ENCODE measurements at regions not wholly inside any gene's neighbourhood (a gene's known extent, or its start where the extent isn't known, plus 50 kb on each side); places are given as distances from the start of the nearest gene placed in this dataset.

- ChIA-PET CTCF (ENCODE audit: partially characterized antibody) (no interaction called here), POLR2A (ENCODE audit: partially characterized antibody) (interaction anchor here (0.6 kb wide), 1 partner anchor 11 kb away, joined by 4 read pairs; no protein-coding TSS in a partner anchor)
- H2AK5ac ChIP-seq (ENCODE audit: low read depth, low read length), result no peak overlapping the region
- no peak overlapping the region for H3K4ac ChIP-seq (replicated peaks; ENCODE audit: insufficient read length, low read depth, low read length)
- H2BK15ac ChIP-seq (ENCODE audit: low read length), result no peak overlapping the region
- H4K5ac ChIP-seq (ENCODE audit: insufficient read length, low read depth, low read length), result no peak overlapping the region
- H2BK120ac ChIP-seq (replicated peaks; ENCODE audit: low read depth, low read length), result no peak overlapping the region
- no peaks in the 10 kb centered on the region for H3K36me3 ChIP-seq (ENCODE audit: control insufficient read depth in 2 of 4, insufficient read depth in 4 of 4, low read length in 3 of 4)
- no peak for TF ChIP-seq TEAD4 (IDR thresholded peaks at IDR 0.05; ENCODE audit: low read depth, low read length)
- no peak for TF ChIP-seq BRCA1 (IDR thresholded peaks at IDR 0.05; ENCODE audit: low read depth, low read length)
- no peak for TF ChIP-seq GTF2F1 (IDR thresholded peaks at IDR 0.05; ENCODE audit: borderline replicate concordance, low read depth, low read length)
- TF ChIP-seq RAD21 (IDR thresholded peaks at IDR 0.05 in 1 of 2, conservative IDR thresholded peaks at IDR 0.05 in 1 of 2; ENCODE audit: low read depth in 2 of 2, low read length in 2 of 2), result no peak
- no peak for TF ChIP-seq RXRA (IDR thresholded peaks at IDR 0.05; ENCODE audit: insufficient read depth, low read depth, low read length)
- no peak overlapping the region for H2BK5ac ChIP-seq (ENCODE audit: low read depth, low read length)
- no peak overlapping the region for H2BK20ac ChIP-seq (ENCODE audit: low read length)
- H2AFZ ChIP-seq (ENCODE audit: low read length), result no peak overlapping the region
- no peak for FAIRE-seq
- H3K9ac ChIP-seq (replicated peaks in 1 of 4; ENCODE audit: extremely low read depth in 1 of 4, low read depth in 3 of 4, low read length in 3 of 4), result no peak overlapping the region
- H4K8ac ChIP-seq (ENCODE audit: extremely low read depth, insufficient read depth, low read length), result no peak overlapping the region
- H3K23ac ChIP-seq (ENCODE audit: insufficient read length), result no peak overlapping the region
- H3K4me2 ChIP-seq (ENCODE audit: insufficient read depth in 1 of 2, low read depth in 2 of 2, low read length in 2 of 2), result no peak overlapping the region
- no peak overlapping the region for H2BK12ac ChIP-seq (ENCODE audit: low read depth, low read length)
- H3K56ac ChIP-seq (replicated peaks; ENCODE audit: insufficient read length, low read depth, low read length), result no peak overlapping the region
- no peaks in the 10 kb centered on the region for H3K79me2 ChIP-seq (ENCODE audit: control insufficient read depth in 1 of 2, insufficient read depth in 2 of 2, low read length in 2 of 2)
- H3K4me3 ChIP-seq (ENCODE audit: extremely low read depth in 1 of 4, insufficient read depth in 2 of 4, low read depth in 3 of 4, low read length in 4 of 4), result no peak overlapping the region
- no peak overlapping the region for H4K91ac ChIP-seq (replicated peaks; ENCODE audit: insufficient read length, low read length)
- H4K20me1 ChIP-seq (replicated peaks in 1 of 2; ENCODE audit: control insufficient read depth in 1 of 2, insufficient read depth in 2 of 2, low read length in 2 of 2), result no peaks in the 10 kb centered on the region
- no peak overlapping the region for H3K14ac ChIP-seq (ENCODE audit: insufficient read length)
- no peaks in the 10 kb centered on the region for H3K4me1 ChIP-seq (replicated peaks in 1 of 4; ENCODE audit: control insufficient read depth in 3 of 4, insufficient read depth in 4 of 4, low read length in 3 of 4)
- no peaks in the 10 kb centered on the region for H3K79me1 ChIP-seq (ENCODE audit: low read depth, low read length)
- no peak overlapping the region for H3K27ac ChIP-seq (ENCODE audit: low read depth, low read length)
- no peaks in the 10 kb centered on the region for H3K23me2 ChIP-seq (ENCODE audit: low read depth, low read length)
- peaks cover 2 to 9% of the 10 kb centered on the region in 2 experiments; a peak in 1 of 4 replicates for H3K9me3 ChIP-seq (ENCODE audit: insufficient read depth in 2 of 2, low read depth in 1 of 2, low read length in 1 of 2)
- no peaks in the 10 kb centered on the region for H3K27me3 ChIP-seq (replicated peaks in 1 of 4; ENCODE audit: control insufficient read depth in 3 of 4, extremely low read depth in 1 of 4, insufficient read depth in 3 of 4, low read length in 3 of 4)
- no peak for DNase-seq (ENCODE audit: low read depth in 1 of 2, low spot score in 2 of 2)
- no peak overlapping the region for H3K18ac ChIP-seq (ENCODE audit: extremely low read depth, low read length)
These were observed 974.5 kb upstream of the CDH10 start for GRCh38 chr5:25619273-25619672.

Measured in H1 (cell line).